Smooth muscle cell (in vitro differentiated cells): ENCODE measurements at regions not wholly inside any gene's neighbourhood (a gene's known extent, or its start where the extent isn't known, plus 50 kb on each side); places are given as distances from the start of the nearest gene placed in this dataset.

Experiments
- DNase-seq: peaks from one replicate; lab custom pipeline; 2025; ENCODE audit not compliant: unreplicated experiment; lab: John Stamatoyannopoulos, UW
- H2AFZ ChIP-seq: fragments of 200-600 bp; sonication (generic); 2 replicates; pipeline ENCODE4 v1.6.0; 2016; ENCODE audit warnings: antibody characterized with exemption, low read depth, mild to moderate bottlenecking
- H3F3A ChIP-seq: fragments of 200-600 bp; sonication (generic); 2 replicates; pipeline ENCODE4 v1.6.0; 2017; ENCODE audit warnings: antibody characterized with exemption, low read depth
- H3K27ac ChIP-seq: fragments of 200-600 bp; sonication (generic); 2 replicates; pipeline ENCODE4 v1.5.1; 2016; ENCODE audit warnings: low read depth, mild to moderate bottlenecking
- H3K27me3 ChIP-seq: fragments of 200-600 bp; sonication (generic); 2 replicates; pipeline ENCODE4 v1.6.1; 2016; ENCODE audit warnings: low read depth, mild to moderate bottlenecking
- H3K36me3 ChIP-seq: fragments of 200-600 bp; sonication (generic); 2 replicates; pipeline ENCODE4 v1.5.1; 2016; ENCODE audit warnings: low read depth
- H3K4me1 ChIP-seq: fragments of 200-600 bp; sonication (generic); 2 replicates; pipeline ENCODE4 v1.5.1; 2016; ENCODE audit warnings: low read depth
- H3K4me2 ChIP-seq: fragments of 200-600 bp; sonication (generic); 2 replicates; pipeline ENCODE4 v1.6.0; 2016; ENCODE audit warnings: mild to moderate bottlenecking
- H3K4me3 ChIP-seq: fragments of 200-600 bp; sonication (generic); 2 replicates; pipeline ENCODE4 v1.5.1; 2016; ENCODE audit warnings: mild to moderate bottlenecking
- H3K79me2 ChIP-seq: fragments of 200-600 bp; sonication (generic); 2 replicates; pipeline ENCODE4 v1.6.0; 2016; ENCODE audit warnings: low read depth, mild to moderate bottlenecking
- H3K9ac ChIP-seq: fragments of 200-600 bp; sonication (generic); 2 replicates; pipeline ENCODE4 v1.6.0; 2016; ENCODE audit warnings: low read depth
- H3K9me3 ChIP-seq: fragments of 200-600 bp; sonication (generic); replicated peaks from 2 replicates; pipeline ENCODE4 v1.5.1; 2016; ENCODE audit warnings: low read depth
- H4K20me1 ChIP-seq: fragments of 200-600 bp; sonication (generic); 2 replicates; pipeline ENCODE4 v1.6.0; 2016; ENCODE audit warnings: low read depth
- CTCF ChIP-seq: fragments of 200-600 bp; sonication (generic); IDR thresholded peaks from 2 replicates; pipeline ENCODE4 v1.5.1; 2017; ENCODE audit warnings: borderline replicate concordance, mild to moderate bottlenecking, antibody characterized with exemption; ENCODE audit not compliant: insufficient read depth, poor library complexity, severe bottlenecking
- WGBS: methylation state at CpG from one replicate; pipeline ENCODE4 v1.1.7; 2016; ENCODE audit warnings: low lambda C conversion rate; 5-methylcytosine and 5-hydroxymethylcytosine counted together

- H3K9ac ChIP-seq, result no peak overlapping the region
- peaks cover 6% of the 10 kb centered on the region for H3K4me1 ChIP-seq
- H3K27ac ChIP-seq, result no peak overlapping the region
- DNase-seq, result no peak
- H3K4me3 ChIP-seq, result no peak overlapping the region
- H3K79me2 ChIP-seq, result no peaks in the 10 kb centered on the region
- H3K27me3 ChIP-seq, result peaks cover 12% of the 10 kb centered on the region
- no peak overlapping the region for H2AFZ ChIP-seq
- no peaks in the 10 kb centered on the region for H3K9me3 ChIP-seq
- WGBS, result 89% methylated on average over 5 of the region's 5 CpGs
- TF ChIP-seq CTCF, result no peak
- no peaks in the 10 kb centered on the region for H3F3A ChIP-seq
- H3K36me3 ChIP-seq, result no peaks in the 10 kb centered on the region
- H3K4me2 ChIP-seq, result no peak overlapping the region
- H4K20me1 ChIP-seq, result no peaks in the 10 kb centered on the region
Measured at GRCh38 chr14:66072190-66073084, 413.7 kb upstream of the CCDC196 start.

- Histone ChIP-seq H3K27me3 (peaks cover 26% of the 10 kb centered on the region), H3K4me1 (peaks cover 2% of the 10 kb centered on the region), H3K9ac (no peak overlapping the region), H3K4me3 (no peak overlapping the region), H3K79me2 (no peaks in the 10 kb centered on the region), H3K36me3 (no peaks in the 10 kb centered on the region), H3K27ac (no peak overlapping the region), H2AFZ (no peak overlapping the region), H4K20me1 (no peaks in the 10 kb centered on the region), H3K9me3 (no peaks in the 10 kb centered on the region), H3K4me2 (no peak overlapping the region), H3F3A (no peaks in the 10 kb centered on the region)
- no peak for DNase-seq
- TF ChIP-seq CTCF, result no peak
- WGBS, result 83% methylated on average over 4 of the region's 4 CpGs
Measured at GRCh38 chr14:66074537-66074936, 411.6 kb upstream of the CCDC196 start.

GRCh38 chr14:66076176-66076575 is 410.0 kb upstream of the CCDC196 start:
- Histone ChIP-seq H3F3A (no peaks in the 10 kb centered on the region), H3K27me3 (peaks cover 25% of the 10 kb centered on the region), H4K20me1 (no peaks in the 10 kb centered on the region), H3K4me1 (no peaks in the 10 kb centered on the region), H3K36me3 (no peaks in the 10 kb centered on the region), H3K9ac (no peak overlapping the region), H3K27ac (no peak overlapping the region), H3K9me3 (no peaks in the 10 kb centered on the region), H3K79me2 (no peaks in the 10 kb centered on the region), H3K4me3 (no peak overlapping the region), H3K4me2 (no peak overlapping the region), H2AFZ (no peak overlapping the region)
- no peak for TF ChIP-seq CTCF
- 82% methylated on average over 3 of the region's 3 CpGs for WGBS
- DNase-seq, result no peak

GRCh38 chr14:66078006-66078405 is 408.2 kb upstream of the CCDC196 start:
- no peak for DNase-seq
- Histone ChIP-seq H3K4me2 (no peak overlapping the region), H3K79me2 (no peaks in the 10 kb centered on the region), H3K27me3 (peaks cover 19% of the 10 kb centered on the region), H3K9me3 (no peaks in the 10 kb centered on the region), H4K20me1 (no peaks in the 10 kb centered on the region), H3K9ac (no peak overlapping the region), H3K36me3 (no peaks in the 10 kb centered on the region), H2AFZ (no peak overlapping the region), H3F3A (no peaks in the 10 kb centered on the region), H3K4me3 (no peak overlapping the region), H3K27ac (no peak overlapping the region), H3K4me1 (no peaks in the 10 kb centered on the region)
- 90% methylated on average over 5 of the region's 5 CpGs for WGBS
- no peak for TF ChIP-seq CTCF
